ENCODE measurements at regions not wholly inside any gene's neighbourhood (a gene's known extent, or its start where the extent isn't known, plus 50 kb on each side); places are given as distances from the start of the nearest gene placed in this dataset.

GRCh38 chr15:25624504-25625177 lies 185.8 kb upstream of the UBE3A start:
- no peak for TF ChIP-seq CTCF (IDR thresholded peaks at IDR 0.05)
- TF ChIP-seq POLR2AphosphoS5 (IDR thresholded peaks at IDR 0.05) = no peak
- TF ChIP-seq POLR2A (IDR thresholded peaks at IDR 0.05) = no peak
- TF ChIP-seq EP300 (IDR thresholded peaks at IDR 0.05) = no peak
- Histone ChIP-seq H3K4me1 (no peaks in the 10 kb centered on the region), H3K4me3 (no peak overlapping the region), H3K36me3 (no peaks in the 10 kb centered on the region), H3K9me3 (peaks cover 0 to 14% (median 0%) of the 10 kb centered on the region in 4 donors), H3K27me3 (no peaks in the 10 kb centered on the region), H3K27ac (no peak overlapping the region)
- WGBS, 5 donors = 60 to 78% (median 71%) methylated on average over 11 of the region's 11 CpGs
- no peak for DNase-seq
- intact Hi-C loops (cut with DNase I; ENCODE audit: low total_unique reads) = no loop called here

GRCh38 chr15:25623708-25624107 lies 184.9 kb upstream of the UBE3A start:
- H3K27me3 ChIP-seq = no peaks in the 10 kb centered on the region
- peaks cover 0 to 24% (median 0%) of the 10 kb centered on the region in 4 donors for H3K9me3 ChIP-seq
- DNase-seq = no peak
- no peaks in the 10 kb centered on the region for H3K4me1 ChIP-seq
- TF ChIP-seq POLR2AphosphoS5 (IDR thresholded peaks at IDR 0.05) (no peak), CTCF (IDR thresholded peaks at IDR 0.05) (no peak), POLR2A (IDR thresholded peaks at IDR 0.05) (no peak), EP300 (IDR thresholded peaks at IDR 0.05) (no peak)
- WGBS, 5 donors = 61 to 78% (median 66%) methylated on average over 5 of the region's 5 CpGs
- intact Hi-C loops (cut with DNase I; ENCODE audit: low total_unique reads) = no loop called here
- H3K27ac ChIP-seq = no peak overlapping the region
- H3K36me3 ChIP-seq = no peaks in the 10 kb centered on the region
- no peak overlapping the region for H3K4me3 ChIP-seq

- H3K9me3 ChIP-seq = peaks cover 0 to 25% (median 0%) of the 10 kb centered on the region in 4 donors
- H3K27me3 ChIP-seq = no peaks in the 10 kb centered on the region
- no peak overlapping the region for H3K27ac ChIP-seq
- intact Hi-C loops (cut with DNase I; ENCODE audit: low total_unique reads) = no loop called here
- TF ChIP-seq POLR2AphosphoS5 (IDR thresholded peaks at IDR 0.05) = no peak
- no peak for TF ChIP-seq POLR2A (IDR thresholded peaks at IDR 0.05)
- TF ChIP-seq CTCF (IDR thresholded peaks at IDR 0.05) = no peak
- no peak for TF ChIP-seq EP300 (IDR thresholded peaks at IDR 0.05)
- H3K4me1 ChIP-seq = no peaks in the 10 kb centered on the region
- WGBS, 5 donors = 77 to 86% (median 84%) methylated on average over 4 of the region's 4 CpGs
- no peak for DNase-seq
- H3K36me3 ChIP-seq = no peaks in the 10 kb centered on the region
- H3K4me3 ChIP-seq = no peak overlapping the region
Observed at GRCh38 chr15:25620466-25620865, 181.6 kb upstream of the UBE3A start.

- no peak for DNase-seq
- no peak overlapping the region for H3K4me3 ChIP-seq
- peaks cover 0 to 25% (median 0%) of the 10 kb centered on the region in 4 donors for H3K9me3 ChIP-seq
- no peaks in the 10 kb centered on the region for H3K4me1 ChIP-seq
- no peaks in the 10 kb centered on the region for H3K36me3 ChIP-seq
- 76 to 87% (median 84%) methylated on average over 8 to 9 of the region's 9 CpGs for WGBS, 5 donors
- TF ChIP-seq EP300 (IDR thresholded peaks at IDR 0.05) (no peak), POLR2A (IDR thresholded peaks at IDR 0.05) (no peak), CTCF (IDR thresholded peaks at IDR 0.05) (no peak), POLR2AphosphoS5 (IDR thresholded peaks at IDR 0.05) (no peak)
- no peak overlapping the region for H3K27ac ChIP-seq
- intact Hi-C loops (cut with DNase I; ENCODE audit: low total_unique reads) = no loop called here
- no peaks in the 10 kb centered on the region for H3K27me3 ChIP-seq
Observed at GRCh38 chr15:25619761-25620160, 180.9 kb upstream of the UBE3A start.

Measured in stomach (tissue), 8 donors.